Fibroblast of skin of abdomen (primary cell): ENCODE measurements at regions not wholly inside any gene's neighbourhood (a gene's known extent, or its start where the extent isn't known, plus 50 kb on each side); places are given as distances from the start of the nearest gene placed in this dataset.

Source experiments
- DNase-seq: peaks from one replicate; pipeline ENCODE4 v3.0.0-alpha.2; 2013

GRCh38 chr2:83615511-83615910 is 843.6 kb downstream of the SUCLG1 start:
- peak; percentile 62 for DNase-seq

- no peak for DNase-seq
These were observed 845.9 kb downstream of the SUCLG1 start for GRCh38 chr2:83613178-83613577.

GRCh38 chr2:83602753-83603152 is 856.3 kb downstream of the SUCLG1 start:
- DNase-seq: no peak

GRCh38 chr2:83596592-83597282 is 862.3 kb downstream of the SUCLG1 start:
- DNase-seq: peak; percentile 74

GRCh38 chr2:83595926-83596325 is 863.2 kb downstream of the SUCLG1 start:
- DNase-seq: peak; percentile 73

- DNase-seq: peak; percentile 90
These were observed 863.9 kb downstream of the SUCLG1 start for GRCh38 chr2:83595121-83595690.

- peak; percentile 79 for DNase-seq
These were observed 864.6 kb downstream of the SUCLG1 start for GRCh38 chr2:83594241-83595120.

- DNase-seq: no peak
These were observed 871.8 kb downstream of the SUCLG1 start for GRCh38 chr2:83587309-83587708.

GRCh38 chr2:83585250-83585649 is 873.8 kb downstream of the SUCLG1 start:
- no peak for DNase-seq

- peak; percentile 88 for DNase-seq
These were observed 874.4 kb downstream of the SUCLG1 start for GRCh38 chr2:83584672-83585071.

- no peak for DNase-seq
These were observed 876.5 kb downstream of the SUCLG1 start for GRCh38 chr2:83582589-83582988.

- DNase-seq: no peak
These were observed 879.6 kb downstream of the SUCLG1 start for GRCh38 chr2:83579507-83579906.

- DNase-seq: no peak
These were observed 880.7 kb downstream of the SUCLG1 start for GRCh38 chr2:83578405-83578804.

GRCh38 chr2:83574614-83575013 is 884.5 kb downstream of the SUCLG1 start:
- DNase-seq: no peak

GRCh38 chr2:83573060-83573459 is 886.0 kb downstream of the SUCLG1 start:
- no peak for DNase-seq

GRCh38 chr2:83572400-83572799 is 886.7 kb downstream of the SUCLG1 start:
- DNase-seq: peak; percentile 21

- DNase-seq: no peak
These were observed 891.5 kb downstream of the SUCLG1 start for GRCh38 chr2:83567551-83567950.

GRCh38 chr2:83565626-83566025 is 893.5 kb downstream of the SUCLG1 start:
- no peak for DNase-seq

GRCh38 chr2:83565181-83565580 is 893.9 kb downstream of the SUCLG1 start:
- DNase-seq: peak; percentile 63

- DNase-seq: no peak
These were observed 897.5 kb downstream of the SUCLG1 start for GRCh38 chr2:83561592-83561991.

- peak; percentile 72 for DNase-seq
These were observed 922.5 kb downstream of the SUCLG1 start for GRCh38 chr2:83536556-83536955.

GRCh38 chr2:83534416-83534815 is 924.7 kb downstream of the SUCLG1 start:
- DNase-seq: no peak

GRCh38 chr2:83531206-83531826 is 927.8 kb downstream of the SUCLG1 start:
- no peak for DNase-seq
